ENCODE measurements at regions not wholly inside any gene's neighbourhood (a gene's known extent, or its start where the extent isn't known, plus 50 kb on each side); places are given as distances from the start of the nearest gene placed in this dataset.
"Not testable (repeated sequence)": the region's sequence is repeated elsewhere in the genome, so short reads cannot be mapped to it uniquely, and the experiment has no call there.

DNA sequence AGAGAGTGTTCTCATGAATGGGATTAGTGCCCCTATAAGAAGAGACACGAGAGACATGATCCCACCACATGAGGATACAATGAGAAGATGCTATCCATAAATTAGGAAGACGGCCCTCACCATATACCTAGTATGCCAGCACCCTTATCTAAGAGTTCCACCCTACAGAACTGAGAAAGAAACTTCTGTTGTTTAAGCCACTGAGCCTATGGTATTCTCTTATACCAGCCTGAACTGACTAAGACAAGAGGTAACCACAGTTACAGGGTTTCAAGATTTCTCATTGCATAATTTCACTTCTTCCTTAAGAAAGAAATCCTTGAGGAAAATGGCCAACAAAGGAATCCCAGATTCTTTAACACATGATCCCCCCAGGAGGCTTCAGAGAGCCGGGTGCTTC is 412.4 kb downstream of the NTRK2 start:
- DNase-seq (no peak), ATAC-seq (replicated peaks) (no peak)
- peaks cover 3 to 7% of the 10 kb centered on the region in 2 donors for H3K9me3 Mint-ChIP-seq
- H3K36me3 Mint-ChIP-seq = no peaks in the 10 kb centered on the region
- no peaks in the 10 kb centered on the region for H3K4me1 Mint-ChIP-seq
- peaks cover 0 to 5% of the 10 kb centered on the region in 2 donors for H3K27me3 Mint-ChIP-seq
- no peak overlapping the region for H3K27ac Mint-ChIP-seq
- H3K4me3 Mint-ChIP-seq = no peak overlapping the region

DNA sequence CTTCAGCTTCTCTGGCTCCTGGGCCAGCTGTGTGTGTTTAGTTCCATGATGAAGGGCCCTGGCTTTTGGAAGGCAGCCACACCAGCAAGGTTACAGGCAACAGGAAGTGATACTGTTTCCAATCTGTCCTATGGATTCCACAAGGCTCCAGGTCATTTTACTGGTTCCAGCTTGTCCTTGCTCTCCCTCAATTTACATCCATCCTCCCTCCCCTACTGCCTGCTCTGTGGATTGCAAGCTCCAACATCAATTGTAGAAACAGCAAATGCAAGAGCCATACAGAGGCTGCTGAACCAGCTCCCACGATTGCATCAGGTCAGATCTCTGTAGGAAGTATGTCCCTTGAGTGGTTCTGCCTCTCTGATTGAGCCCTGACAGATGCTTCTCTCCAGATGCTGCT is 409.8 kb downstream of the NTRK2 start:
- no peak for ATAC-seq (replicated peaks)
- Mint-ChIP-seq H3K27me3 (peaks cover 0 to 5% of the 10 kb centered on the region in 2 donors), H3K27ac (no peak overlapping the region), H3K4me3 (no peak overlapping the region), H3K4me1 (no peaks in the 10 kb centered on the region), H3K9me3 (peaks cover 3 to 7% of the 10 kb centered on the region in 2 donors), H3K36me3 (no peaks in the 10 kb centered on the region)
- no peak for DNase-seq

DNA sequence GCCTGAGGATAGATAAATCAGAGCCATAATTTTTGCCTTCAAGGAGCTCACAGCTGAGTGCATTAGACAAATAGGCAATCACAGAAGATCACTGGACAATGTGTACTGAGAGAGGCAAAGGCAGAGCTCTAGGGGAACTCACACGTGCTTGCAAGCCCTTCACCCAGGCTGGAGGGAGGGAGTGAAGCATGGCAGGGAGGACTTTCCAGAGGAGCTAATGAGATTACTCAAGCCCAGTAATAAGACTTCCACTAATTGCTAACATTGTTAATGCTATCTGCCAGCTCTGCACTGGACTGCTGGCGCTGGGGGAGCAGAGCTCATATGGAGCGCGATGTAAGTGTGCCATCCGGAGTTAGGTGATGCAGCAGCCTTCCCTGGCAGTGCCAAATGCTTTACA is 408.4 kb downstream of the NTRK2 start:
- ATAC-seq (replicated peaks) (no peak), DNase-seq (no peak)
- Mint-ChIP-seq H3K4me1 (no peaks in the 10 kb centered on the region), H3K27ac (no peak overlapping the region), H3K36me3 (no peaks in the 10 kb centered on the region), H3K9me3 (no peaks in the 10 kb centered on the region), H3K4me3 (no peak overlapping the region), H3K27me3 (peaks cover 0 to 5% of the 10 kb centered on the region in 2 donors)

DNA sequence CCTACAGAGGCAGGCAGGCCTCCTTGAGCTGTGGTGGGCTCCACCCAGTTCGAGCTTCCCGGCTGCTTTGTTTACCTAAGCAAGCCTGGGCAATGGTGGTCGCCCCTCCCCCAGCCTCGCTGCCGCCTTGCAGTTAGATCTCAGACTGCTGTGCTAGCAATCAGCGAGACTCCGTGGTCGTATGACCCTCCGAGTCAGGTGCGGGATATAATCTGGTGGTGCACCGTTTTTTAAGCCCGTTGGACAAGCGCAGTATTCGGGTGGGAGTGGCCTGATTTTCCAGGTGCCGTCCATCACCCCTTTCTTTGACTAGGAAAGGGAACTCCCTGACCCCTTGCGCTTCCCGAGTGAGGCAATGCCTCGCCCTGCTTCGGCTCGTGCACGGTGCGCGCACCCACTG is 407.6 kb downstream of the NTRK2 start:
- DNase-seq; H3K27me3 Mint-ChIP-seq; H3K4me1 Mint-ChIP-seq; H3K36me3 Mint-ChIP-seq; ATAC-seq (replicated peaks); H3K27ac Mint-ChIP-seq; H3K9me3 Mint-ChIP-seq; H3K4me3 Mint-ChIP-seq: not testable (repeated sequence)

Data from stimulated activated naive B cell treated with anti-CD40 and anti-IgM and Interleukin-4, amounts not matched to agents 10 μg/mL and 1 μg/mL and 100 μg/mL, for 72 hours (primary cell).